PFSK-1 (cell line): ENCODE measurements at regions not wholly inside any gene's neighbourhood (a gene's known extent, or its start where the extent isn't known, plus 50 kb on each side); places are given as distances from the start of the nearest gene placed in this dataset.

Source experiments
- FOXP2 ChIP-seq: optimal IDR thresholded peaks from 2 replicates; pipeline ENCODE3; 2011; ENCODE audit warnings: borderline replicate concordance, control low read depth, inconsistent platforms; ENCODE audit not compliant: insufficient read depth; ENCODE audit errors: extremely low read length, extremely low read depth
- POLR2AphosphoS5 ChIP-seq: IDR thresholded peaks from 2 replicates; pipeline ENCODE4 v1.6.1; 2012; ENCODE audit warnings: low read depth, mild to moderate bottlenecking, control low read depth, low read length, moderate library complexity
- REST ChIP-seq, 2 experiments: IDR thresholded peaks; 2 replicates each; pipeline versions ENCODE4 v1.6.1 to v1.8.0; 2011 to 2012; ENCODE audit warnings: low read depth in 2 of 2, low read length in 2 of 2, control low read depth in 1 of 2, inconsistent platforms in 1 of 2, mild to moderate bottlenecking in 1 of 2, moderate library complexity in 1 of 2; ENCODE audit not compliant: insufficient read depth in 1 of 2
- TAF1 ChIP-seq: IDR thresholded peaks from 2 replicates; pipeline ENCODE4 v1.6.1; 2012; ENCODE audit warnings: low read length, control low read depth, borderline replicate concordance; ENCODE audit not compliant: insufficient read depth

GRCh38 chr2:186325827-186326535 is 160.1 kb upstream of the ZC3H15 start:
- TF ChIP-seq REST (IDR thresholded peaks at IDR 0.05; ENCODE audit: insufficient read depth in 1 of 2, low read depth in 2 of 2, low read length in 2 of 2): no peak
- TF ChIP-seq POLR2AphosphoS5: no peak
- TF ChIP-seq TAF1: no peak
- TF ChIP-seq FOXP2: no peak
